ENCODE measurements at regions not wholly inside any gene's neighbourhood (a gene's known extent, or its start where the extent isn't known, plus 50 kb on each side); places are given as distances from the start of the nearest gene placed in this dataset.
"Not testable (repeated sequence)": the region's sequence is repeated elsewhere in the genome, so short reads cannot be mapped to it uniquely, and the experiment has no call there.

- Histone ChIP-seq H3K27me3 (ENCODE audit: control insufficient read depth, low read length) (no peaks in the 10 kb centered on the region), H3F3A (ENCODE audit: control insufficient read depth, insufficient read depth) (no peaks in the 10 kb centered on the region), H3K4me2 (ENCODE audit: low read length) (no peak overlapping the region), H3K9me3 (ENCODE audit: control insufficient read depth, insufficient read depth, low read length) (no peaks in the 10 kb centered on the region), H3K79me2 (ENCODE audit: control insufficient read depth, low read length) (no peaks in the 10 kb centered on the region), H3K36me3 (ENCODE audit: control insufficient read depth, low read length) (no peaks in the 10 kb centered on the region), H3K4me1 (ENCODE audit: control insufficient read depth, low read length) (no peaks in the 10 kb centered on the region), H3K27ac (ENCODE audit: low read depth, low read length) (no peak overlapping the region), H4K20me1 (ENCODE audit: control insufficient read depth, insufficient read depth, low read depth, low read length) (no peaks in the 10 kb centered on the region), H3K4me3 (ENCODE audit: low read length) (no peak overlapping the region), H3K9me2 (replicated peaks; ENCODE audit: control insufficient read depth, low read length) (no peaks in the 10 kb centered on the region)
- TF ChIP-seq EZH2phosphoT487 (IDR thresholded peaks at IDR 0.05; ENCODE audit: borderline replicate concordance, low read length) (no peak), CTCF (IDR thresholded peaks at IDR 0.05; ENCODE audit: low read depth, low read length, poor library complexity, severe bottlenecking) (no peak)
Measured at GRCh38 chr11:50181334-50181733, 148.7 kb downstream of the OR4C45 start.

- Histone ChIP-seq H3K9me3 (ENCODE audit: control insufficient read depth, insufficient read depth, low read length) (no peaks in the 10 kb centered on the region), H4K20me1 (ENCODE audit: control insufficient read depth, insufficient read depth, low read depth, low read length) (no peaks in the 10 kb centered on the region), H3F3A (ENCODE audit: control insufficient read depth, insufficient read depth) (no peaks in the 10 kb centered on the region)
Measured at GRCh38 chr11:50182486-50182885, 149.8 kb downstream of the OR4C45 start.

GRCh38 chr11:50183170-50183569 lies 150.5 kb downstream of the OR4C45 start:
- H3K9me2 ChIP-seq (replicated peaks; ENCODE audit: control insufficient read depth, low read length); H3K4me1 ChIP-seq (ENCODE audit: control insufficient read depth, low read length); H3F3A ChIP-seq (ENCODE audit: control insufficient read depth, insufficient read depth); H3K4me3 ChIP-seq (ENCODE audit: low read length); H3K36me3 ChIP-seq (ENCODE audit: control insufficient read depth, low read length); H3K27me3 ChIP-seq (ENCODE audit: control insufficient read depth, low read length); H3K9me3 ChIP-seq (ENCODE audit: control insufficient read depth, insufficient read depth, low read length); H3K27ac ChIP-seq (ENCODE audit: low read depth, low read length); H4K20me1 ChIP-seq (ENCODE audit: control insufficient read depth, insufficient read depth, low read depth, low read length); H3K4me2 ChIP-seq (ENCODE audit: low read length); H3K79me2 ChIP-seq (ENCODE audit: control insufficient read depth, low read length): not testable (repeated sequence)

More at GRCh38 chr11:50182486-50182885, 149.8 kb downstream of the OR4C45 start:
- Histone ChIP-seq H3K9me2 (replicated peaks; ENCODE audit: control insufficient read depth, low read length) (no peaks in the 10 kb centered on the region), H3K79me2 (ENCODE audit: control insufficient read depth, low read length) (no peaks in the 10 kb centered on the region), H3K4me3 (ENCODE audit: low read length) (no peak overlapping the region), H3K4me2 (ENCODE audit: low read length) (no peak overlapping the region), H3K27ac (ENCODE audit: low read depth, low read length) (no peak overlapping the region), H3K36me3 (ENCODE audit: control insufficient read depth, low read length) (no peaks in the 10 kb centered on the region), H3K4me1 (ENCODE audit: control insufficient read depth, low read length) (no peaks in the 10 kb centered on the region), H3K27me3 (ENCODE audit: control insufficient read depth, low read length) (no peaks in the 10 kb centered on the region)
- TF ChIP-seq CTCF (IDR thresholded peaks at IDR 0.05; ENCODE audit: low read depth, low read length, poor library complexity, severe bottlenecking) (no peak), EZH2phosphoT487 (IDR thresholded peaks at IDR 0.05; ENCODE audit: borderline replicate concordance, low read length) (no peak)

- Histone ChIP-seq H4K20me1 (ENCODE audit: control insufficient read depth, insufficient read depth, low read depth, low read length) (no peaks in the 10 kb centered on the region), H3F3A (ENCODE audit: control insufficient read depth, insufficient read depth) (no peaks in the 10 kb centered on the region)
- TF ChIP-seq CTCF (IDR thresholded peaks at IDR 0.05; ENCODE audit: low read depth, low read length, poor library complexity, severe bottlenecking) (no peak), EZH2phosphoT487 (IDR thresholded peaks at IDR 0.05; ENCODE audit: borderline replicate concordance, low read length) (no peak)
Measured at GRCh38 chr11:50186146-50186545, 153.5 kb downstream of the OR4C45 start.

More at GRCh38 chr11:50186146-50186545, 153.5 kb downstream of the OR4C45 start:
- H3K27ac ChIP-seq (ENCODE audit: low read depth, low read length), result no peak overlapping the region
- no peaks in the 10 kb centered on the region for H3K9me2 ChIP-seq (replicated peaks; ENCODE audit: control insufficient read depth, low read length)
- no peak overlapping the region for H3K4me3 ChIP-seq (ENCODE audit: low read length)
- H3K27me3 ChIP-seq (ENCODE audit: control insufficient read depth, low read length), result no peaks in the 10 kb centered on the region
- no peaks in the 10 kb centered on the region for H3K79me2 ChIP-seq (ENCODE audit: control insufficient read depth, low read length)
- no peaks in the 10 kb centered on the region for H3K4me1 ChIP-seq (ENCODE audit: control insufficient read depth, low read length)
- H3K9me3 ChIP-seq (ENCODE audit: control insufficient read depth, insufficient read depth, low read length), result no peaks in the 10 kb centered on the region
- no peak overlapping the region for H3K4me2 ChIP-seq (ENCODE audit: low read length)
- H3K36me3 ChIP-seq (ENCODE audit: control insufficient read depth, low read length), result no peaks in the 10 kb centered on the region
